ENCODE measurements at regions not wholly inside any gene's neighbourhood (a gene's known extent, or its start where the extent isn't known, plus 50 kb on each side); places are given as distances from the start of the nearest gene placed in this dataset.

DNA sequence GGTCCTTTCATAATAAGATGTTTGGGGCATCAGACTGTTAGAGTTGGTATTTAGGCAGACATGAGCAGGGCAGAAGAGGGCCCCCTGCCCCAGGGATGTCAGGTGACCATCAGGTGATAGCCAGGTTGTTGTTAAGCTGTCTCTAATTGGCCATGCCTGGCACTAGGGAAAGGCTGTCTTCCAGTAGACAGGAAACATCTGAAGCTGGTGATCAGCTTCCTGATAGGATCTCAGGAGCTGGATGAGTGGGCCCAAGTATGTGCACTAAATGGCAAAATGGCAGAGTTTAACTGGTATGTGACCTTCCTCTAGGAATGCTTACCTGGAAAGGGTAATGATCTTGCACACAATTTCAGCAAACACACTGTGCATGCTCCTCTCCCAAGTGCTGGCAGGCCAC, 190.7 kb downstream of the CDH26 start:
- H3K4me3 ChIP-seq (ENCODE audit: low read length in 2 of 2) = no peak overlapping the region
- no peaks in the 10 kb centered on the region for H3K36me3 ChIP-seq (replicated peaks in 1 of 2; ENCODE audit: control insufficient read depth in 2 of 2, insufficient read depth in 2 of 2, low read length in 2 of 2)
- no peak overlapping the region for H3K14ac ChIP-seq (ENCODE audit: low read length)
- H3K79me1 ChIP-seq (ENCODE audit: low read depth, low read length) = no peaks in the 10 kb centered on the region
- H3K9ac ChIP-seq (ENCODE audit: low read depth, low read length, poor library complexity) = no peak overlapping the region
- H3K27ac ChIP-seq (replicated peaks; ENCODE audit: low read length) = no peak overlapping the region
- no peak overlapping the region for H4K91ac ChIP-seq (ENCODE audit: low read depth, low read length, poor library complexity)
- no peak for DNase-seq (ENCODE audit: low spot score)
- no peaks in the 10 kb centered on the region for H3K9me3 ChIP-seq (replicated peaks in 1 of 2; ENCODE audit: control insufficient read depth in 2 of 2, insufficient read depth in 1 of 2, low read depth in 1 of 2, low read length in 2 of 2)
- H3K4me1 ChIP-seq (ENCODE audit: control insufficient read depth in 2 of 2, insufficient read depth in 1 of 2, low read depth in 1 of 2, low read length in 2 of 2) = no peaks in the 10 kb centered on the region
- no peak overlapping the region for H2BK15ac ChIP-seq (ENCODE audit: low read length)
- no peak overlapping the region for H2BK120ac ChIP-seq (ENCODE audit: low read depth, low read length)
- no peak overlapping the region for H3K4ac ChIP-seq (ENCODE audit: low read length)
- H2AK5ac ChIP-seq (ENCODE audit: low read depth, low read length) = no peak overlapping the region
- no peak overlapping the region for H3K18ac ChIP-seq (ENCODE audit: low read length)
- H3K27me3 ChIP-seq (ENCODE audit: control insufficient read depth in 3 of 3, insufficient read depth in 3 of 3, low read depth in 1 of 3, low read length in 3 of 3) = no peaks in the 10 kb centered on the region
- H3K23ac ChIP-seq (ENCODE audit: low read depth, low read length, poor library complexity) = no peak overlapping the region
- no peak overlapping the region for H2AFZ ChIP-seq (ENCODE audit: low read length)
- no peak overlapping the region for H3K4me2 ChIP-seq (ENCODE audit: insufficient read depth, low read length, poor library complexity, severe bottlenecking)
- no peak overlapping the region for H4K8ac ChIP-seq (ENCODE audit: low read depth, low read length)
- H2BK12ac ChIP-seq (ENCODE audit: low read length) = no peak overlapping the region
- H2BK5ac ChIP-seq (ENCODE audit: low read length) = no peak overlapping the region

GRCh38 chr20:60152792-60153191, 194.6 kb downstream of the CDH26 start:
- Histone ChIP-seq H3K4me2 (ENCODE audit: insufficient read depth, low read length, poor library complexity, severe bottlenecking) (no peak overlapping the region), H3K9ac (ENCODE audit: low read depth, low read length, poor library complexity) (no peak overlapping the region), H3K4ac (ENCODE audit: low read length) (no peak overlapping the region), H4K8ac (ENCODE audit: low read depth, low read length) (no peak overlapping the region), H3K27ac (replicated peaks; ENCODE audit: low read length) (no peak overlapping the region), H3K27me3 (ENCODE audit: control insufficient read depth in 3 of 3, insufficient read depth in 3 of 3, low read depth in 1 of 3, low read length in 3 of 3) (no peaks in the 10 kb centered on the region), H4K91ac (ENCODE audit: low read depth, low read length, poor library complexity) (no peak overlapping the region), H3K4me1 (ENCODE audit: control insufficient read depth in 2 of 2, insufficient read depth in 1 of 2, low read depth in 1 of 2, low read length in 2 of 2) (no peaks in the 10 kb centered on the region), H3K23ac (ENCODE audit: low read depth, low read length, poor library complexity) (no peak overlapping the region), H3K4me3 (ENCODE audit: low read length in 2 of 2) (no peak overlapping the region), H2BK15ac (ENCODE audit: low read length) (no peak overlapping the region), H2AFZ (ENCODE audit: low read length) (no peak overlapping the region), H2BK120ac (ENCODE audit: low read depth, low read length) (no peak overlapping the region), H3K14ac (ENCODE audit: low read length) (no peak overlapping the region), H3K79me1 (ENCODE audit: low read depth, low read length) (no peaks in the 10 kb centered on the region), H3K9me3 (replicated peaks in 1 of 2; ENCODE audit: control insufficient read depth in 2 of 2, insufficient read depth in 1 of 2, low read depth in 1 of 2, low read length in 2 of 2) (no peaks in the 10 kb centered on the region), H2AK5ac (ENCODE audit: low read depth, low read length) (no peak overlapping the region), H2BK5ac (ENCODE audit: low read length) (no peak overlapping the region), H2BK12ac (ENCODE audit: low read length) (no peak overlapping the region), H3K18ac (ENCODE audit: low read length) (no peak overlapping the region), H3K36me3 (replicated peaks in 1 of 2; ENCODE audit: control insufficient read depth in 2 of 2, insufficient read depth in 2 of 2, low read length in 2 of 2) (no peaks in the 10 kb centered on the region)
- WGBS, 2 donors (ENCODE audit: extremely low coverage in 2 of 2, insufficient read length in 2 of 2, insufficient replicate concordance in 1 of 2) = no CpG with 5 or more reads among the region's 3 CpGs
- no peak for DNase-seq (ENCODE audit: low spot score)

- Histone ChIP-seq H3K18ac (ENCODE audit: low read length) (no peak overlapping the region), H3K4me2 (ENCODE audit: insufficient read depth, low read length, poor library complexity, severe bottlenecking) (no peak overlapping the region), H3K79me1 (ENCODE audit: low read depth, low read length) (no peaks in the 10 kb centered on the region), H4K8ac (ENCODE audit: low read depth, low read length) (no peak overlapping the region), H2BK12ac (ENCODE audit: low read length) (no peak overlapping the region), H3K4me3 (ENCODE audit: low read length in 2 of 2) (no peak overlapping the region), H3K27ac (replicated peaks; ENCODE audit: low read length) (no peak overlapping the region), H3K4me1 (ENCODE audit: control insufficient read depth in 2 of 2, insufficient read depth in 1 of 2, low read depth in 1 of 2, low read length in 2 of 2) (no peaks in the 10 kb centered on the region), H3K9ac (ENCODE audit: low read depth, low read length, poor library complexity) (no peak overlapping the region), H2BK120ac (ENCODE audit: low read depth, low read length) (no peak overlapping the region), H2AFZ (ENCODE audit: low read length) (no peak overlapping the region), H3K36me3 (replicated peaks in 1 of 2; ENCODE audit: control insufficient read depth in 2 of 2, insufficient read depth in 2 of 2, low read length in 2 of 2) (no peaks in the 10 kb centered on the region), H3K9me3 (replicated peaks in 1 of 2; ENCODE audit: control insufficient read depth in 2 of 2, insufficient read depth in 1 of 2, low read depth in 1 of 2, low read length in 2 of 2) (no peaks in the 10 kb centered on the region), H3K14ac (ENCODE audit: low read length) (no peak overlapping the region), H2BK15ac (ENCODE audit: low read length) (no peak overlapping the region), H3K27me3 (ENCODE audit: control insufficient read depth in 3 of 3, insufficient read depth in 3 of 3, low read depth in 1 of 3, low read length in 3 of 3) (no peaks in the 10 kb centered on the region), H3K4ac (ENCODE audit: low read length) (no peak overlapping the region), H2AK5ac (ENCODE audit: low read depth, low read length) (no peak overlapping the region), H3K23ac (ENCODE audit: low read depth, low read length, poor library complexity) (no peak overlapping the region), H2BK5ac (ENCODE audit: low read length) (no peak overlapping the region), H4K91ac (ENCODE audit: low read depth, low read length, poor library complexity) (no peak overlapping the region)
- no peak for DNase-seq (ENCODE audit: low spot score)
- no CpG with 5 or more reads among the region's 2 CpGs for WGBS, 2 donors (ENCODE audit: extremely low coverage in 2 of 2, insufficient read length in 2 of 2, insufficient replicate concordance in 1 of 2)
Observed at GRCh38 chr20:60160451-60161145, 202.4 kb downstream of the CDH26 start.

GRCh38 chr20:60167812-60168211, 209.6 kb downstream of the CDH26 start:
- Histone ChIP-seq H3K36me3 (replicated peaks in 1 of 2; ENCODE audit: control insufficient read depth in 2 of 2, insufficient read depth in 2 of 2, low read length in 2 of 2) (no peaks in the 10 kb centered on the region), H3K4me3 (ENCODE audit: low read length in 2 of 2) (no peak overlapping the region), H2BK5ac (ENCODE audit: low read length) (no peak overlapping the region), H2BK12ac (ENCODE audit: low read length) (no peak overlapping the region), H2AK5ac (ENCODE audit: low read depth, low read length) (no peak overlapping the region), H3K79me1 (ENCODE audit: low read depth, low read length) (no peaks in the 10 kb centered on the region), H3K14ac (ENCODE audit: low read length) (no peak overlapping the region), H2BK15ac (ENCODE audit: low read length) (no peak overlapping the region), H3K4me2 (ENCODE audit: insufficient read depth, low read length, poor library complexity, severe bottlenecking) (no peak overlapping the region), H2AFZ (ENCODE audit: low read length) (no peak overlapping the region), H4K8ac (ENCODE audit: low read depth, low read length) (no peak overlapping the region), H3K23ac (ENCODE audit: low read depth, low read length, poor library complexity) (no peak overlapping the region), H3K18ac (ENCODE audit: low read length) (no peak overlapping the region), H2BK120ac (ENCODE audit: low read depth, low read length) (no peak overlapping the region), H3K27ac (replicated peaks; ENCODE audit: low read length) (no peak overlapping the region), H3K4ac (ENCODE audit: low read length) (no peak overlapping the region), H3K4me1 (ENCODE audit: control insufficient read depth in 2 of 2, insufficient read depth in 1 of 2, low read depth in 1 of 2, low read length in 2 of 2) (no peaks in the 10 kb centered on the region), H3K9me3 (replicated peaks in 1 of 2; ENCODE audit: control insufficient read depth in 2 of 2, insufficient read depth in 1 of 2, low read depth in 1 of 2, low read length in 2 of 2) (no peaks in the 10 kb centered on the region), H3K9ac (ENCODE audit: low read depth, low read length, poor library complexity) (no peak overlapping the region), H3K27me3 (ENCODE audit: control insufficient read depth in 3 of 3, insufficient read depth in 3 of 3, low read depth in 1 of 3, low read length in 3 of 3) (no peaks in the 10 kb centered on the region), H4K91ac (ENCODE audit: low read depth, low read length, poor library complexity) (no peak overlapping the region)
- DNase-seq (ENCODE audit: low spot score) = no peak
- no CpG with 5 or more reads among the region's 1 CpG for WGBS, 2 donors (ENCODE audit: extremely low coverage in 2 of 2, insufficient read length in 2 of 2, insufficient replicate concordance in 1 of 2)

Data from neuronal stem cell (in vitro differentiated cells).